SK-MEL-5 (cell line): ENCODE measurements at regions not wholly inside any gene's neighbourhood (a gene's known extent, or its start where the extent isn't known, plus 50 kb on each side); places are given as distances from the start of the nearest gene placed in this dataset.

Experiments
- DNase-seq: peaks from one replicate; pipeline ENCODE4 v3.0.0-alpha.2; 2016; ENCODE audit warnings: low read depth, low spot score
- in situ Hi-C: cut with HindIII; loops from 2 replicates; pipeline ENCODE4 v1.10.0; 2016; ENCODE audit warnings: low sequenced_read_pairs, high pct_unique_total_duplicates, low pct_unique_long_range_greater_than_20kb

DNA sequence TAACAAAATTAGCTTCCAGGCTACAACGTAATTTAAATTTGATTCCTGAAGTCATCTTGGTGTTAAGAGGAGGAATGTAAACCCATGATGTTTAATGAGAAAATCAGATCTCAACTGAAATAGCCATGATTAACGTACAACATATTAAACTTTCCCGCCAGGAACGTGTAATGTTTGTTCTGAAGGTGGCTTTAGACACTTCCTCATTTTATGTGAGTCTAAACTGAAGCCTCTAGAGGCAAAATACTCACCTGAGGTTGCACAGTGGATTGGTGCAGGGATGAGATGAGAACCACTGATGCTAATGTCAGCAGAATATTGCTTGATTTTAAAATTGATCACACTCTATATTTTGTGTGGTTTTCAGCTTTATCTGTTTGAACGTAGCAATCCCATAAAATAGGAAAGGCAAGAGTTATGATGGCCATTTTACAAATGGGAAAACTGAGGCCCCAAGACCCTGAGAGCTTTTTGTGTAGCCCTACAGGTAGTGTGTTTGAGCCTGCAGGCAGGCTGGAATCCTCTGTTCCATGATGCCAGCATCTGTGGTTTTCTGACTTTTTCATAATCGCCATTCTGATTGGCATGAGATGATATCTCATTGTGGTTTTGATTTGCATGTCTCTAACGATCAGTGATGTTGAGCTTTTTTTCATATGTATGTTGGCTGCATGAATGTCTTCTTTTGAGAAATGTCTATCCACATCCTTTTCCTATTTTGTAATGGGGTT is 243.7 kb upstream of the BMPER start:
- no peak for DNase-seq

DNA sequence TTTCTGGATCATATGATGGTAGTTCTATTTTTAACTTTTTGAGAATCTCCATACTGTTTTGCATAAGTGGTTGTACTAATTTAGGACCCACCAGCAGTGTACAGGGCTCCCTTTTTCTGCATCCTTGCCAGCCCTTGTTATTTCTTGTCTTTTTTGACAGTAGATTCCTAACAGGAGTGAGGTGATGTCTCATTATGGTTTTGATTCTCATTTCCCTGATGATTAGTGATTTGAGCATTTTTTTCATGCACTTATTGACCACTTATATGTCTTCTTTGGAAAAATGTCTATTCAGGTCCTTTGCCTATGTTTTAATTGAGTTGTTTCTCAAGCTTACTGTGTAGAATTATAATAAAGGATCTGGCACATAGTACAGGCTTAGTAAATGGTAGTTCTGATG is 238.8 kb upstream of the BMPER start:
- in situ Hi-C loops, result no loop called here
- DNase-seq, result no peak

More for the DNA sequence above, 243.7 kb upstream of the BMPER start:
- in situ Hi-C loops, result no loop called here

DNA sequence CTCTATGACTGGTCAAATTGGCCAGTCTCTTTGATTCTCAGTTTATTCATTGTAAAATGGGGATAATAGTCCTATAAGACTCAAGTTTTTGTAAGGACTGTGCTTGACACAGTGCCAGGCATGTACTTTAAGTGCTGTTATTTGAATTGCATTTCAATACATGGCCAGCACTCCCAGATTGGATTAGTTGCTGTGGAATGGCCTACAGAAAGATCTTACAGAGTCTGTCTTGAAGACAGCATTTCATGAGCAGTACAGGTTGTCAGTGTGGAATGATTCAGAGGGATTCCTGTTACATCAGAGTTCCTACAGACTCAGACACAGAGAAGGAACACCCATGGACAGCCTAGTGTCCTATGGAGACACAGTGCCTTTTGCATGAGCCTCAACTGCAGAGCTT is 238.1 kb upstream of the BMPER start:
- DNase-seq, result no peak
- in situ Hi-C loops, result no loop called here

DNA sequence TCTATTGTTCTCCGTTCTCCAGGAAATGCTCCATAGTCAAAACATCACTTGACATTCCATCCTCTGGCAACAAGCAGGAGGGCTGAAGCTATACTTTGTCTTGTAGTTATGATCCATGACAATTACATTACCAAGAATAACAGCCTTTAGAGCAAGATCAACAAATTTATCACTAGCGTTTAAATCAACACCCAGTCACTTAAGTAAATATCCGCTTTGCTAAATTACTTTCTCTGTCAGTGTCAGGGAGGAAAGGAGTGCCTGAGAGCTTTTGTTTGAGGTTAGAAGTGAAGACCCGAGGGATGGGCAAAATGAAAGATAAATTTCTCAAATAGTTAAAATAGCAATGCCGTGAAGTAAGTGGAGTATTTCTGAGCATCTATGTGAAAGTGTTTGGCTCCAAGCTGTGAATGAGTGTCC is 236.1 kb upstream of the BMPER start:
- peak; percentile 19 for DNase-seq
- in situ Hi-C loops, result no loop called here

DNA sequence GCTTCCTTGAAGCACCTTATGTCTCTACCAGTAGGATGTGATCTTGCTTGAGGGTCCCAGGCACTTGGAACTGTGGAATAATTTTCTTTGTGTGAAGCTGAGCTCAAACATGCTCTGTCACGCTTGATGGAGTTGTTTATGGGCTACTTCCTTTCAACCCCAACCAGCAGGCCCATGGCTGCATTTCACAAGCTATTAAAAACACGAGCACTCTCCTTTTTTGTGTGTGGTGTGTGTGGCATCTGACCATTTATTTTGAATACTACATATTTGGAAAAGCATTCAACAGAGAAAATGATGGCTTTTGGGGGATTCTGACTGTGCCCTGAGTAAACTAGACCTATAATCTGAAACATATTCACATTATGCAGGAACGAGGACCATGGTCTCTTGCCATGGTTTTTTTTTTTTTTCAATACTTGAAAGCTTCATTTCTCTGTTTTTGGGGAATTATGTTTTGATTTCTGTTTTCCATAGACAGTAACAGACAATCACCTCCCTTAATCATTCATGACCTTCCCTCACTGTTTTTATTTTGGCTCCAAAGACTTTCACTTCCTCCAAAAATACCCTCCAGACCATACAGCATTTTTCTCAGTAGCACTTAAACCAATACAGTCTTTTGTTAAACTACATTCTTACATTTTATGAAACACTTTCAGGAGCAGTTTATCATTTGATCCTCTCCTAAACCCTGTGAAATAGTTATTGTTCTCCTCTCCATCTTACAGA is 233.6 kb upstream of the BMPER start:
- in situ Hi-C loops, result no loop called here
- DNase-seq, result no peak

DNA sequence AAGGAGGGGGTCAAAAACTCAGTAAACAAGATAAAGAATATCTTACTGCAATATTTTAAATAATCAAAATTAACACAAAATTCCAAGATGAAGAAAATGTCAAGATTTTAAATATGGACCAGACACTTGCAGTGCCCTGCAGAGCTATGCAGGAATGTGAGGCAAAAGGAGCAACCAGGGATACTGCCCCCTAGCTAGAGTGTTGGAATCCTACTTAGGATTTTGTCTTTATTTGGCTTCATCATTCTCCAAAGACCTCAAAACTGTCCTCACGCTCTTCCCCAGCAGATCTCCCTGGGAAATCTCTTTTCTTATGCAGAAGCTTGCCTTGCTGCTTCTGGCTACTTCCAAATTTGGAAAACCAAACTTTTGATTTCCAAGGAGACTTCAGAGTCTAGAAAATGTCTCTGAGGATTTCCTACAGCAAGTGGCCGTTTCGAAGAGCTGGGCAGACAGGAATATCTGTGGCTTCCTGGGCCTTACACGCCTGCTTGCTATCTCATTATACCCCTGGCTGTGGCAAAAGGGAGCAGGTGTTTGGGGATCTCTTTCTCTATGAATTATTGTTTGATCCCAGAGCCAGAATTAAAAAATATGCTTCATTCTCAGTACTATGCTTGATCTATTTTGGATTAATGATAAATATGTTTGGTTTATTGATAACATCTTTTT is 232.2 kb upstream of the BMPER start:
- DNase-seq, result peak; percentile 31
- in situ Hi-C loops, result no loop called here

DNA sequence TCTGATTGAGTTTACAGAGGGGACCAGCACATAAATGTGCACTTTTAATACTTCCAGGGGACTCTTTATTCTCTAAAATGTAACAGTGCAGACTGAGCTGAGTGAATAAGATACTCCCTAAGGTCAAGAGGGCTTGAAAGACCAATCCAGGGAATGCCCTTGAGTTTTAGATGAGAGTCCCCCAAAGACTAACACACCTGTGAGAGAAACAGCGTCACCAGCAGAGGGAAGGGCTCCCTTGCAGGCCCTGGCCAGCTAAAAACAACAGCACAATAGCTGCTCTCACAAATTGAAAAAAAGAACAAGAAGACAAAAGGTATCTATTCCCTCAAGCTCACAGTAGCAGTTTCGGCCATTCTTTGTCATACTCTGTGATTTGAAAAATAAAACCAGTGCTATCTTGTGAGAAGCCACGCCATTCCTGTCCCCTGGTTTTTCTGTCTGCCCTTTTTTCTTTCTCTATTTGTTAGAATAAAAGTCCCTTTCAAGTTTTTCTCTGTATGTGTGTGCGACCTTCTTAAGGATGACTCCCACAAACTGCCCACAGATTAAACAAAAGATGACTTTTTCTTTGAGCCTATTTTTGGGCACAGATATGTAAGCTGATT is 230.4 kb upstream of the BMPER start:
- DNase-seq, result peak; percentile 28

DNA sequence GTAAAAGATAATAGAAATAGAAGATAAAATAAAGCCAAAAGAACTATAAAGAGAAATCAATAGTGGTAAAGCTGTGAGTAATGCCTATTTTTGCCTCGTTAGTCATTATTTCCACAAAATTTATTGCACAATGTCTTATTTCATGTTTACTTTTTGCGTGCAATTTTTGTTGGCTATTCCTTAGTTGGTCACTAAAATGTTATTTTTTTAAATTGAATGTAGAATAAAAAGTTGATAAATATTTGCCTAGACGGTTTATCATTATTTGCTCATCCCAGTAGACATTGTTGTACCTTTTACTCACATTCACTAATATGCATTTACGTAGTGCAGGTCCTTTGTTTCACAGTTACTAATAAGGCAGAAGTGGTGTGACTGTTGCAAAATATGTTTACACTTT is 227.8 kb upstream of the BMPER start:
- no peak for DNase-seq
- in situ Hi-C loops, result no loop called here

More for the DNA sequence above, 230.4 kb upstream of the BMPER start:
- in situ Hi-C loops, result no loop called here

DNA sequence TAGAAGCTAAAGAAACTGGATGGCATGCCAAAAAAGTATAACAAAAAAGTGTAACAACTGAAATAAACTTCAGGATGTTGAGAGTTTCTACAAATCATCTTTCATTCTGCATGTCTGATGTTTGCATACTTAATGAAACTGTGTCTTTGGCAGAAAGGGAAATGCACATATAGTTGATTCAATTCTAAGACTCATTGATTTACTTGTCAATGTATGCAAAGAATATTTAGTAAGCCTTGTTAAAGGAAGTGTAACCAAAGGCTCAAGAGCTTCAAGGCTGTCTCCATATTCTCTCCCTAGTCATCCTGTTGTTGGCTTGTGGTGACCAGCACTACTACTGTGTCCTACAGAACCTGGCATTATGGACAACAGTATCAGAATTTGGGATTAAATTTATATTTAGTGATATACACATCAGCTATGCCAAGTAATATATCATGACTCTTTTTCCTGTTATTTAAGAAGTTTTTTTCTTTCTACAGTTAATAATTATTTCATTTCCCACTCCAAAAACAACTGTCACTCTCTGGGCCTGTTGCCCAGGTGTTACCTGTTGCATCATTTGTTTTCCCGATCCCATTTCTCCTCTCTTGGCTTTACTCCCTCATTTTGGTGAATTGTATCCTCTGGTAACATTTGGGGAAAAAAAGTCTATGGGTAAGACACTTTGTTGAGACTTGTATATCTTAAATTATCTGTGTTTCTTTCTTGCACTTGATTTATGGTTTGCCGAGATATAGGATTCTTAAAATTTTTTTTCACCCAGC is 226.6 kb upstream of the BMPER start:
- DNase-seq, result no peak
- in situ Hi-C loops, result no loop called here

DNA sequence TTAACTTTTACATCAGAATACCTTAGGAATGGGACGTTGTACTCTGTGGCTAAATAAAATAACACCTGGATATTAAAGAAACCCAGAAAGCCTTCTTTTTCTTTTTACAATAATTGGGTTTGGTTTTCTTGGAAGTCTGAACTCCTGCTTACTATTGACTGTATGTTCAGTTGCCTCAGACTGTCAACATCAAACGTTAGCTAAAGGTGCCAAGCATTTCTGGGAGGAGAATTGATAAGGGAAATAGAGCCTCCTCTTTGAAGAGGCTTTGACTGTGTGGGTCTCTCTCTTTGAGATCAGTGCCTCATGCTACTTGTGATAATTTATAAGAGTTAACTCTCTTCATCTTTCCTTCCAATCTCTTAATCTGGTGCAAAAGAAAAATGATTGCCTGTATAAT is 224.7 kb upstream of the BMPER start:
- in situ Hi-C loops, result no loop called here
- DNase-seq, result no peak

DNA sequence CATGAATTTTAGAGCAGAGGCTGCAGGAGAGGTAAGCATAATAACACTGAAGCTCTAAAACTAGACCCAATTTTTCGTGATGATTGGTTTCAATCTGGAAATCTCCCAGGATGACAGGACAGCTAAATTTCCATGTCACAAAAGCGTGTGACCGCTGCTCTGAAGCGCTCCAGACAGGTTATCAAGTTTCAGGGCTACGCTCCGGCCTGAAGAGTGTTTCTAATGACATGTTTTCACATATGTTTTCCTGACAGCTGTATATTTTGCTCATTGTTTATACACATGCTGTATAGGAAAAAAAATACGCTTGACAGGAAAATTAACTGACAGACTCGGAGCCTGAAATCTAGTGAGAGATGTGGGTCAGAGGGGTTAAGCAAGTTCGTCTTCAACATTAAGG is 219.8 kb upstream of the BMPER start:
- in situ Hi-C loops, result no loop called here
- no peak for DNase-seq

DNA sequence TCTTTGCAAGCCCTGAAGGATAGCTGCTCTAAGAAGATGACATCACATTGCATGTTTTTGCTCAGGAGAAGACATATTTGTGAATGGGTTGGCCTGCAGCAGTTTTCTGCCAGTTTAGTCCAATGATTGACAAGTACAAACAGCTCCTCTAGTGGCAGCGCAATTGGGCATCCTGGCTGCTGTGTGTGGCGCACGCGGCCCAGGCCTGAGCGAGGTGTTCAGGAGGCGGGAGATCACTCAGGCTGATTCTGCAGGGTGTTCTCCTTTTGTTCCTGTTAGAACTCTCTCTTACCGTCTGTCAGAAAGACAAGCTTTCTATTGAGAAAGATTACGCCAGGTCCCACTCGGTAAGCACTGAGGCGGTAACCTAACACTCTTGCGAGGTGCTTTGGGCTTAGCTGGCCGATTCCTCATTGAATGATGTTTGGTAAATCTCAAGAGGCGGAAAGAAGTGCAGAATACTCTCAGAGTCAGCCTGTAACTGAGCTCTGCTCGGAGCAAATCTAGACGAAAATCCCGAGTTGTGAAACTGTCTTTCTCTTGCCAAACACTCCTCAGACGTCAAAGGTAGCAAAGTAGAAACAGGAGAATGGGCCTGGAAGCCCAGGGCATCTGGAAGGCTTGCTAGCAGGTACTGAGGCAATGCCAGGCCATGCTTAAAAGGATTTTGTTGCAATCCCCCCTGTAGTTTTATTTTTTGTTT is 219.2 kb upstream of the BMPER start:
- in situ Hi-C loops, result no loop called here

DNA sequence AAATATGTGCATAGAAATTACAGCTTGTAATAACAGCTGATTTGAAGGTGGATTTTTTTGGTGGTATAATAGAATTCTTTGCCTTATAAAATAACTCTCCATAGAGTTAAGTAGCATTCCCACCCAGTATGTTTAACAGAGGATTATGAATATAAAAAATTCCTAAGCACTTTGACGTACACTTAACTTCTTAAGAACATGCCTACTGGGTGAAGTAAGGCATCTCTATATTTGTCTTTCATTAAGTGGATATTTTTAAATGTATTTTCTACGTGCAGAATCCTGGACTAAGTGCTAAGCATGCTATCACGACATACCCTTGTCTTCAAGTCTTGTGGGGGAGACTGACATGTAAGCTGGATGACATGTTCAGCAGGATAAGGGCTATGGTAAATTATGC is 217.7 kb upstream of the BMPER start:
- in situ Hi-C loops, result no loop called here

More for the DNA sequence above, 219.2 kb upstream of the BMPER start:
- DNase-seq, result no peak

DNA sequence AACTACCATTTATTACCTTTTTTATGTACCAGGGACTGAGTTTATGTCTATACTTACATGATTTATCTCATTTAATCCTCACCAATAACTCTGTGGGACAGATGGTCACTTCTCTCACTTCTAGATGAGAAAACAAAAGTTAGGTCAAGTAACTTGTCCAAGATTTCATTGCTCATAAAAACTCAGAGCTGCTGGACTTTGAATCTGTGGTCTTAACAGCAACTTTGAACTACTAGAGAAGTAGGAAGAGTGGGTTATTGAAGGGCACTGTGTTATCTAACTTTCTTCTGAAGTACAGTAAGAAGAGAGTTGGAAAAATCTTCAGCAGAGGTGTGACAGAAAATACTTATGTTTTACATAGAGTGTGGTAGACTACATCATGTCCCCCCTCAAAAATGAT is 214.2 kb upstream of the BMPER start:
- no peak for DNase-seq
- in situ Hi-C loops, result no loop called here

More for the DNA sequence above, 217.7 kb upstream of the BMPER start:
- no peak for DNase-seq

DNA sequence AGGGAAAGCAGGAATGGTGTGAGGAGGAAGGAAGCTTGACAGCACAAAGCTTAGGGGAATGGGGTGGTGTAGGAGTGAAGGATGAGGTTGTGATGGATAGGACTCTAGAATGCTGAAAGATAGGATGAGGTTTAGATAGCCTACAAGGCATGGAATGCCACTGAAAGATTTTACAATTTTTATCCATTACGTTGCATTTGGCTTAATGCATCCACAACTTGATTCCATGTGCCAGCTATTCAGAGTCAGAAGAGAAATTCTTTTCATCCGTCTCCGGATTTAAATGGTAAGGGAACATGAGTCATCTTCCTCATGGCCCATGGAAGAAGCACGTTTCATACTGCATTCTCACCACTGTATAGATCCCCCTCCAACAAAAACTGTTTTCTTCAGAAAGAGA is 212.4 kb upstream of the BMPER start:
- peak; percentile 20 for DNase-seq
- in situ Hi-C loops, result no loop called here

DNA sequence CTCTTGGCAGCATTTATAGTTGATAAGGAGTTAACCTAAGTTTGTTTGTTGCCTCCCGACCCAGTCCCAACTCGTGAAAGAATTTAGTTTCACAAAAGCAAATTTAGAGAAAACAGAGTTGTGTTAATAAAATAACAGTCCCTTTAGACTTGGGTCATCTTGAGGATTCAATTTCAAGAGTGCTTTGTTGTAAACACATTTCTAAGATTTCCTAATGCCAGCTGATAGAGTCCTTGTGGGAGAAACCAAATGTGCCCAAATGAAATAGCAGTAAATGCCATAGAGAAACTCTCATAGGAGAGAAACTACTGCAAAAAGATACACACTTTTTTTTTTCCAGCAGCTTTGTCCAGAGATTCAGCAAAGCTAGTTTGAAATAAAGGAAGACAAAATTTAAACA is 211.3 kb upstream of the BMPER start:
- in situ Hi-C loops, result no loop called here
- DNase-seq, result no peak

DNA sequence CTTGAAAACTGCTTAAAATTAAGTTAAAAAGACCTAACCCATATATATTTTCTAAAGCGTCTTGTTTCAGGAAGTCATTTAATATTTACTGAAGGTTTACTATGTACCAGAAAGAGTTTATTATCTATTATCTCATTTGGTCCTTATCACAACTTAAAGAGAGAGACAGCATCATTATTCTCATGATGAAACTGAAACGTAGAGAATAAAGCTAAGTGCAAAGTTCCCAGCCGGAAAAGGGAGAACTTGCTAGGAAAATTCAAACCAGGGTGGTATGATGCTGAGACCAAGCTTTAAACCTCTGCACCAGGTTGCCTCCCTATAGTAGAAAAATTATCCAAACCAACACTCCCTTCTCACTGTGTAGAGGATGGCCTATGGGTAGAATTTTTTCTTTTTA is 207.7 kb upstream of the BMPER start:
- no peak for DNase-seq

More for the DNA sequence above, 207.7 kb upstream of the BMPER start:
- in situ Hi-C loops, result no loop called here
